Stomach (tissue), 8 donors: ENCODE measurements at regions not wholly inside any gene's neighbourhood (a gene's known extent, or its start where the extent isn't known, plus 50 kb on each side); places are given as distances from the start of the nearest gene placed in this dataset.

Experiments used
- DNase-seq, 2 donors: peaks; one replicate each; pipeline versions ENCODE4 v3.0.0 to v3.0.0-alpha.2; 2013 to 2019
- H3K27ac ChIP-seq, 5 donors: fragments of 200-600 bp in 4 of 5; sonication (generic) in 4 of 5; one replicate each; pipeline ENCODE4 v1.5.1; 2013 to 2019; ENCODE audit warnings: mild to moderate bottlenecking in 1 of 5, moderate library complexity in 1 of 5
- H3K27me3 ChIP-seq, 3 donors: fragments of 200-600 bp; sonication (generic); one replicate each; pipeline ENCODE4 v1.5.1; 2017 to 2019; ENCODE audit warnings: mixed run types in 1 of 3
- H3K36me3 ChIP-seq, 4 donors: fragments of 200-600 bp; sonication (generic); 1 replicate in 3 of 4; 2 replicates in 1 of 4; pipeline ENCODE4 v1.5.1; 2016 to 2019
- H3K4me1 ChIP-seq, 4 donors: fragments of 200-600 bp; sonication (generic); one replicate each; pipeline ENCODE4 v1.5.1; 2016 to 2019
- H3K4me3 ChIP-seq, 4 donors: fragments of 200-600 bp; sonication (generic) in 3 of 4; one replicate each; pipeline ENCODE4 v1.5.1; 2016 to 2019; ENCODE audit warnings: mild to moderate bottlenecking in 1 of 4
- H3K9me3 ChIP-seq, 4 donors: fragments of 200-600 bp; sonication (generic); one replicate each; pipeline ENCODE4 v1.5.1; 2016 to 2019
- CTCF ChIP-seq, 7 experiments: fragments of 450-650 bp in 4 of 7; fragments of 200-600 bp in 3 of 7; sonication (generic) in 3 of 7; IDR thresholded peaks; one replicate each; pipeline ENCODE4 v1.5.1; 2016 to 2019; ENCODE audit warnings: antibody characterized with exemption in 7 of 7, control low read depth in 2 of 7, mild to moderate bottlenecking in 1 of 7
- EP300 ChIP-seq: sonication (generic); formaldehyde crosslinking; IDR thresholded peaks from one replicate; pipeline ENCODE4 v1.6.1; 2017; ENCODE audit warnings: antibody characterized with exemption
- POLR2A ChIP-seq, 4 donors: fragments of 450-650 bp; IDR thresholded peaks; one replicate each; pipeline ENCODE4 v1.6.1; 2016; ENCODE audit warnings: antibody characterized with exemption in 4 of 4, control low read depth in 2 of 4, mild to moderate bottlenecking in 1 of 4, moderate library complexity in 1 of 4
- POLR2AphosphoS5 ChIP-seq, 3 donors: sonication (generic); formaldehyde crosslinking; IDR thresholded peaks; one replicate each; pipeline ENCODE4 v1.6.1; 2016; ENCODE audit warnings: antibody characterized with exemption in 3 of 3
- WGBS, 5 donors: extraction: QIAGEN DNeasy Blood & Tissue Kit in 3 of 5; methylation state at CpG; one replicate each; pipeline versions ENCODE4 v1.1.5 to v1.1.7; 2013 to 2018; 5-methylcytosine and 5-hydroxymethylcytosine counted together
- intact Hi-C: fragments of 100-400 bp; cut with DNase I; formaldehyde crosslinking; loops from one replicate; pipeline ENCODE4 v1.15.1; 2023; ENCODE audit warnings: low total_unique reads
- donor health status: healthy with polysubstance abuse.
- donor health status: Bipolar disorder and iron deficiency.
- donor health status: healthy.

GRCh38 chr5:130666462-130666861 is 498.6 kb downstream of the HINT1 start:
- Histone ChIP-seq H3K36me3 (no peaks in the 10 kb centered on the region), H3K9me3 (no peaks in the 10 kb centered on the region), H3K4me1 (no peaks in the 10 kb centered on the region), H3K4me3 (no peak overlapping the region), H3K27me3 (no peaks in the 10 kb centered on the region), H3K27ac (no peak overlapping the region)
- no peak for DNase-seq
- WGBS, 5 donors = 85 to 95% (median 94%) methylated on average over 3 of the region's 3 CpGs
- intact Hi-C loops = no loop called here
- TF ChIP-seq CTCF (IDR thresholded peaks at IDR 0.05) (no peak), EP300 (no peak), POLR2A (IDR thresholded peaks at IDR 0.05) (no peak), POLR2AphosphoS5 (IDR thresholded peaks at IDR 0.05) (no peak)

- 50 to 64% (median 63%) methylated on average over 2 of the region's 2 CpGs for WGBS, 5 donors
- Histone ChIP-seq H3K36me3 (no peaks in the 10 kb centered on the region), H3K4me3 (no peak overlapping the region), H3K9me3 (no peaks in the 10 kb centered on the region), H3K27me3 (no peaks in the 10 kb centered on the region), H3K27ac (no peak overlapping the region), H3K4me1 (no peaks in the 10 kb centered on the region)
- TF ChIP-seq CTCF (IDR thresholded peaks at IDR 0.05) = no peak
- no peak for TF ChIP-seq POLR2A (IDR thresholded peaks at IDR 0.05)
- TF ChIP-seq EP300 = no peak
- no peak for TF ChIP-seq POLR2AphosphoS5 (IDR thresholded peaks at IDR 0.05)
- no peak for DNase-seq
- intact Hi-C loops = no loop called here
These were observed 512.9 kb downstream of the HINT1 start for GRCh38 chr5:130652176-130652575.

GRCh38 chr5:130651440-130651839 is 513.6 kb downstream of the HINT1 start:
- Histone ChIP-seq H3K27me3 (no peaks in the 10 kb centered on the region), H3K27ac (no peak overlapping the region), H3K9me3 (no peaks in the 10 kb centered on the region), H3K36me3 (no peaks in the 10 kb centered on the region), H3K4me3 (no peak overlapping the region), H3K4me1 (no peaks in the 10 kb centered on the region)
- WGBS, 5 donors = 30 to 91% (median 83%) methylated on average over 1 of the region's 1 CpG
- TF ChIP-seq POLR2A (IDR thresholded peaks at IDR 0.05) (no peak), CTCF (IDR thresholded peaks at IDR 0.05) (no peak), POLR2AphosphoS5 (IDR thresholded peaks at IDR 0.05) (no peak), EP300 (no peak)
- no peak for DNase-seq
- intact Hi-C loops = no loop called here

- DNase-seq = no peak
These were observed 521.7 kb downstream of the HINT1 start for GRCh38 chr5:130643321-130643720.

GRCh38 chr5:130642461-130642860 is 522.6 kb downstream of the HINT1 start:
- intact Hi-C loops = no loop called here

More at GRCh38 chr5:130643321-130643720, 521.7 kb downstream of the HINT1 start:
- WGBS, 5 donors = 88 to 94% (median 91%) methylated on average over 5 of the region's 5 CpGs
- TF ChIP-seq POLR2AphosphoS5 (IDR thresholded peaks at IDR 0.05) (no peak), POLR2A (IDR thresholded peaks at IDR 0.05) (no peak)
- no peaks in the 10 kb centered on the region for H3K27me3 ChIP-seq
- intact Hi-C loops = no loop called here
- no peaks in the 10 kb centered on the region for H3K4me1 ChIP-seq
- no peak overlapping the region for H3K27ac ChIP-seq
- H3K4me3 ChIP-seq = no peak overlapping the region
- H3K36me3 ChIP-seq = no peaks in the 10 kb centered on the region
- peaks cover 0 to 24% (median 15%) of the 10 kb centered on the region in 4 donors for H3K9me3 ChIP-seq

More at GRCh38 chr5:130642461-130642860, 522.6 kb downstream of the HINT1 start:
- Histone ChIP-seq H3K27ac (no peak overlapping the region), H3K4me3 (no peak overlapping the region), H3K27me3 (no peaks in the 10 kb centered on the region), H3K36me3 (no peaks in the 10 kb centered on the region), H3K4me1 (no peaks in the 10 kb centered on the region), H3K9me3 (peaks cover 0 to 24% (median 15%) of the 10 kb centered on the region in 4 donors)
- 57 to 78% (median 67%) methylated on average over 2 of the region's 2 CpGs for WGBS, 5 donors
- TF ChIP-seq POLR2A (IDR thresholded peaks at IDR 0.05) = no peak
- DNase-seq = no peak
